CD4-positive, alpha-beta memory T cell (primary cell): ENCODE measurements at regions not wholly inside any gene's neighbourhood (a gene's known extent, or its start where the extent isn't known, plus 50 kb on each side); places are given as distances from the start of the nearest gene placed in this dataset.

Experiments used
- CTCF ChIA-PET: fragments of 350-600 bp; sonication (Branson Sonifier 250); formaldehyde crosslinking; loops from one replicate; lab custom pipeline; 2021; ENCODE audit warnings: inconsistent platforms; ENCODE audit not compliant: partially characterized antibody; lab: Charles Lee
- POLR2A ChIA-PET: fragments of 350-600 bp; sonication (Branson Sonifier 250); formaldehyde crosslinking; loops from one replicate; lab custom pipeline; 2021; ENCODE audit not compliant: partially characterized antibody; lab: Charles Lee
- DNase-seq, 5 donors: peaks; one replicate each; pipeline versions ENCODE4 v3.0.0 to v3.0.0-alpha.2; 2020 to 2022; ENCODE audit warnings: mixed read lengths in 1 of 5
- H3K27ac ChIP-seq: one replicate; pipeline ENCODE4 v1.7.0; 2013; ENCODE audit warnings: low read depth, low read length
- H3K27me3 ChIP-seq: 2 replicates; pipeline ENCODE4 v1.7.0; 2013; ENCODE audit warnings: mild to moderate bottlenecking, low read length, moderate library complexity; ENCODE audit not compliant: insufficient read depth
- H3K36me3 ChIP-seq: 2 replicates; pipeline ENCODE4 v1.7.0; 2013; ENCODE audit warnings: mild to moderate bottlenecking, low read length, moderate library complexity; ENCODE audit not compliant: insufficient read depth
- H3K4me1 ChIP-seq: 2 replicates; pipeline ENCODE4 v1.7.0; 2013; ENCODE audit warnings: mild to moderate bottlenecking, low read length, moderate library complexity; ENCODE audit not compliant: insufficient read depth
- H3K4me3 ChIP-seq, 2 donors: one replicate each; pipeline ENCODE4 v1.7.0; 2013; ENCODE audit warnings: low read length in 2 of 2, mild to moderate bottlenecking in 1 of 2
- H3K9me3 ChIP-seq, 2 donors: one replicate each; pipeline ENCODE4 v1.7.0; 2013; ENCODE audit warnings: low read length in 2 of 2, control low read depth in 1 of 2; ENCODE audit not compliant: control insufficient read depth in 1 of 2
- H3K27ac Mint-ChIP-seq, 7 donors: one replicate each; pipeline ENCODE4 v1.8.0; 2020 to 2021; ENCODE audit warnings: mixed read lengths in 7 of 7, mild to moderate bottlenecking in 6 of 7, inconsistent platforms in 3 of 7, moderate library complexity in 3 of 7
- H3K27me3 Mint-ChIP-seq, 2 donors: one replicate each; pipeline ENCODE4 v1.8.0; 2020 to 2021; ENCODE audit warnings: mixed read lengths in 2 of 2
- H3K36me3 Mint-ChIP-seq, 2 donors: one replicate each; pipeline ENCODE4 v1.8.0; 2020 to 2021; ENCODE audit warnings: mixed read lengths in 2 of 2, inconsistent platforms in 1 of 2, mild to moderate bottlenecking in 1 of 2
- H3K4me1 Mint-ChIP-seq, 4 donors: one replicate each; pipeline ENCODE4 v1.8.0; 2020 to 2021; ENCODE audit warnings: mixed read lengths in 4 of 4, mild to moderate bottlenecking in 1 of 4
- H3K4me3 Mint-ChIP-seq, 8 donors: one replicate each; pipeline ENCODE4 v1.8.0; 2020 to 2021; ENCODE audit warnings: mixed read lengths in 8 of 8, mild to moderate bottlenecking in 7 of 8, moderate library complexity in 6 of 8, inconsistent platforms in 3 of 8
- H3K9me3 Mint-ChIP-seq, 8 donors: one replicate each; pipeline ENCODE4 v1.8.0; 2020 to 2021; ENCODE audit warnings: mixed read lengths in 8 of 8, mild to moderate bottlenecking in 5 of 8, inconsistent platforms in 3 of 8, moderate library complexity in 1 of 8
- intact Hi-C: fragments of 100-400 bp; cut with micrococcal nuclease; formaldehyde crosslinking; loops from one replicate; pipeline ENCODE4 v1.15.1; 2023

- Histone ChIP-seq H3K9me3 (no peaks in the 10 kb centered on the region), H3K4me1 (no peaks in the 10 kb centered on the region), H3K27ac (no peak overlapping the region), H3K4me3 (no peak overlapping the region), H3K27me3 (no peaks in the 10 kb centered on the region), H3K36me3 (no peaks in the 10 kb centered on the region)
- Mint-ChIP-seq H3K36me3 (no peaks in the 10 kb centered on the region), H3K9me3 (peaks cover 0 to 5% (median 3%) of the 10 kb centered on the region in 8 donors), H3K4me3 (no peak overlapping the region), H3K27ac (no peak overlapping the region), H3K4me1 (no peaks in the 10 kb centered on the region), H3K27me3 (no peaks in the 10 kb centered on the region)
- intact Hi-C loops = no loop called here
- ChIA-PET POLR2A (no interaction called here), CTCF (no interaction called here)
- DNase-seq = no peak
Observed at GRCh38 chr14:28661171-28661772, 105.3 kb upstream of the FOXG1 start.

- Histone ChIP-seq H3K9me3 (no peaks in the 10 kb centered on the region), H3K36me3 (no peaks in the 10 kb centered on the region), H3K4me3 (no peak overlapping the region), H3K27ac (no peak overlapping the region), H3K27me3 (no peaks in the 10 kb centered on the region), H3K4me1 (no peaks in the 10 kb centered on the region)
- DNase-seq = no peak
- Mint-ChIP-seq H3K36me3 (no peaks in the 10 kb centered on the region), H3K4me1 (no peaks in the 10 kb centered on the region), H3K9me3 (peaks cover 0 to 22% (median 9%) of the 10 kb centered on the region in 8 donors), H3K4me3 (no peak overlapping the region), H3K27me3 (no peaks in the 10 kb centered on the region), H3K27ac (no peak overlapping the region)
- intact Hi-C loops = no loop called here
- POLR2A ChIA-PET = no interaction called here
- CTCF ChIA-PET = no interaction called here
Observed at GRCh38 chr14:28666961-28667360, 99.6 kb upstream of the FOXG1 start.

- no peak overlapping the region for H3K4me3 ChIP-seq
- POLR2A ChIA-PET = no interaction called here
- Mint-ChIP-seq H3K27me3 (no peaks in the 10 kb centered on the region), H3K4me1 (no peaks in the 10 kb centered on the region), H3K4me3 (no peak overlapping the region), H3K9me3 (peaks cover 0 to 29% (median 9%) of the 10 kb centered on the region in 8 donors), H3K36me3 (no peaks in the 10 kb centered on the region), H3K27ac (no peak overlapping the region)
- no peaks in the 10 kb centered on the region for H3K4me1 ChIP-seq
- no peaks in the 10 kb centered on the region for H3K27me3 ChIP-seq
- no peak overlapping the region for H3K27ac ChIP-seq
- no peaks in the 10 kb centered on the region for H3K36me3 ChIP-seq
- DNase-seq = no peak
- intact Hi-C loops = no loop called here
- CTCF ChIA-PET = no interaction called here
- H3K9me3 ChIP-seq = no peaks in the 10 kb centered on the region
Observed at GRCh38 chr14:28671425-28671824, 95.2 kb upstream of the FOXG1 start.

- no peak for DNase-seq
- no peaks in the 10 kb centered on the region for H3K9me3 ChIP-seq
- no peaks in the 10 kb centered on the region for H3K27me3 Mint-ChIP-seq
- CTCF ChIA-PET = no interaction called here
- no peaks in the 10 kb centered on the region for H3K27me3 ChIP-seq
- H3K4me1 Mint-ChIP-seq = no peaks in the 10 kb centered on the region
- H3K4me1 ChIP-seq = no peaks in the 10 kb centered on the region
- no peak overlapping the region for H3K4me3 ChIP-seq
- no peaks in the 10 kb centered on the region for H3K36me3 Mint-ChIP-seq
- no peaks in the 10 kb centered on the region for H3K36me3 ChIP-seq
- no peak overlapping the region for H3K27ac Mint-ChIP-seq
- intact Hi-C loops = no loop called here
- H3K4me3 Mint-ChIP-seq = no peak overlapping the region
- POLR2A ChIA-PET = no interaction called here
- H3K9me3 Mint-ChIP-seq = peaks cover 0 to 19% (median 6%) of the 10 kb centered on the region in 8 donors
- no peak overlapping the region for H3K27ac ChIP-seq
Observed at GRCh38 chr14:28673056-28673455, 93.5 kb upstream of the FOXG1 start.

- no peak for DNase-seq
- Histone ChIP-seq H3K36me3 (no peaks in the 10 kb centered on the region), H3K27me3 (no peaks in the 10 kb centered on the region), H3K27ac (no peak overlapping the region), H3K9me3 (no peaks in the 10 kb centered on the region), H3K4me3 (no peak overlapping the region), H3K4me1 (no peaks in the 10 kb centered on the region)
- ChIA-PET CTCF (no interaction called here), POLR2A (no interaction called here)
- Mint-ChIP-seq H3K36me3 (no peaks in the 10 kb centered on the region), H3K4me1 (no peaks in the 10 kb centered on the region), H3K27ac (no peak overlapping the region), H3K4me3 (no peak overlapping the region), H3K9me3 (peaks cover 0 to 13% (median 5%) of the 10 kb centered on the region in 8 donors), H3K27me3 (no peaks in the 10 kb centered on the region)
- intact Hi-C loops = no loop called here
Observed at GRCh38 chr14:28676479-28676878, 90.1 kb upstream of the FOXG1 start.

- H3K4me3 Mint-ChIP-seq = no peak overlapping the region
Observed at GRCh38 chr14:28677381-28677780, 89.2 kb upstream of the FOXG1 start.

GRCh38 chr14:28678887-28679286, 87.7 kb upstream of the FOXG1 start:
- no peaks in the 10 kb centered on the region for H3K27me3 ChIP-seq
- DNase-seq = no peak
- no peaks in the 10 kb centered on the region for H3K4me1 Mint-ChIP-seq
- peaks cover 0 to 23% (median 8%) of the 10 kb centered on the region in 8 donors for H3K9me3 Mint-ChIP-seq
- H3K4me3 ChIP-seq = no peak overlapping the region
- no peaks in the 10 kb centered on the region for H3K36me3 ChIP-seq
- no peak overlapping the region for H3K4me3 Mint-ChIP-seq
- CTCF ChIA-PET = no interaction called here
- no peak overlapping the region for H3K27ac ChIP-seq
- H3K27ac Mint-ChIP-seq = no peak overlapping the region
- intact Hi-C loops = no loop called here
- H3K27me3 Mint-ChIP-seq = no peaks in the 10 kb centered on the region
- no peaks in the 10 kb centered on the region for H3K4me1 ChIP-seq
- no peaks in the 10 kb centered on the region for H3K9me3 ChIP-seq
- H3K36me3 Mint-ChIP-seq = no peaks in the 10 kb centered on the region
- POLR2A ChIA-PET = no interaction called here

More at GRCh38 chr14:28677381-28677780, 89.2 kb upstream of the FOXG1 start:
- intact Hi-C loops = no loop called here
- Mint-ChIP-seq H3K36me3 (no peaks in the 10 kb centered on the region), H3K4me1 (no peaks in the 10 kb centered on the region), H3K9me3 (peaks cover 0 to 14% (median 6%) of the 10 kb centered on the region in 8 donors), H3K27ac (no peak overlapping the region), H3K27me3 (no peaks in the 10 kb centered on the region)
- Histone ChIP-seq H3K4me3 (no peak overlapping the region), H3K27me3 (no peaks in the 10 kb centered on the region), H3K27ac (no peak overlapping the region), H3K9me3 (no peaks in the 10 kb centered on the region), H3K36me3 (no peaks in the 10 kb centered on the region), H3K4me1 (no peaks in the 10 kb centered on the region)
- POLR2A ChIA-PET = no interaction called here
- CTCF ChIA-PET = no interaction called here
- DNase-seq = no peak

- CTCF ChIA-PET = no interaction called here
- Histone ChIP-seq H3K4me1 (no peaks in the 10 kb centered on the region), H3K9me3 (no peaks in the 10 kb centered on the region), H3K27me3 (no peaks in the 10 kb centered on the region), H3K27ac (no peak overlapping the region), H3K36me3 (no peaks in the 10 kb centered on the region), H3K4me3 (no peak overlapping the region)
- Mint-ChIP-seq H3K9me3 (peaks cover 0 to 24% (median 9%) of the 10 kb centered on the region in 8 donors), H3K36me3 (no peaks in the 10 kb centered on the region), H3K27ac (no peak overlapping the region), H3K27me3 (no peaks in the 10 kb centered on the region), H3K4me1 (no peaks in the 10 kb centered on the region), H3K4me3 (no peak overlapping the region)
- POLR2A ChIA-PET = no interaction called here
- DNase-seq = no peak
- intact Hi-C loops = no loop called here
Observed at GRCh38 chr14:28681681-28682080, 84.9 kb upstream of the FOXG1 start.
